BLaER1 (cell line): ENCODE measurements at regions not wholly inside any gene's neighbourhood (a gene's known extent, or its start where the extent isn't known, plus 50 kb on each side); places are given as distances from the start of the nearest gene placed in this dataset.

Experiments
- H3K27ac ChIP-seq: shearing (Covaris generic); formaldehyde crosslinking; 2 replicates; pipeline ENCODE4 v1.8.1; 2022
- H3K27me3 ChIP-seq: shearing (Covaris generic); formaldehyde crosslinking; 2 replicates; pipeline ENCODE4 v1.8.1; 2022
- H3K36me3 ChIP-seq: shearing (Covaris generic); formaldehyde crosslinking; 2 replicates; pipeline ENCODE4 v1.8.1; 2022
- H3K4me1 ChIP-seq: shearing (Covaris generic); formaldehyde crosslinking; 2 replicates; pipeline ENCODE4 v1.8.1; 2022
- H3K4me2 ChIP-seq: shearing (Covaris generic); formaldehyde crosslinking; 2 replicates; pipeline ENCODE4 v1.8.1; 2022
- H3K4me3 ChIP-seq: shearing (Covaris generic); formaldehyde crosslinking; 2 replicates; pipeline ENCODE4 v1.8.1; 2022
- H3K9ac ChIP-seq: shearing (Covaris generic); formaldehyde crosslinking; 2 replicates; pipeline ENCODE4 v1.8.1; 2022
- H3K9me3 ChIP-seq: shearing (Covaris generic); formaldehyde crosslinking; 2 replicates; pipeline ENCODE4 v1.8.1; 2022
- H4K20me1 ChIP-seq: shearing (Covaris generic); formaldehyde crosslinking; 2 replicates; pipeline ENCODE4 v1.8.1; 2022
- Cebpa-rat ChIP-seq: shearing (Covaris generic); IDR thresholded peaks from 2 replicates; pipeline ENCODE4 v1.8.1; 2022

DNA sequence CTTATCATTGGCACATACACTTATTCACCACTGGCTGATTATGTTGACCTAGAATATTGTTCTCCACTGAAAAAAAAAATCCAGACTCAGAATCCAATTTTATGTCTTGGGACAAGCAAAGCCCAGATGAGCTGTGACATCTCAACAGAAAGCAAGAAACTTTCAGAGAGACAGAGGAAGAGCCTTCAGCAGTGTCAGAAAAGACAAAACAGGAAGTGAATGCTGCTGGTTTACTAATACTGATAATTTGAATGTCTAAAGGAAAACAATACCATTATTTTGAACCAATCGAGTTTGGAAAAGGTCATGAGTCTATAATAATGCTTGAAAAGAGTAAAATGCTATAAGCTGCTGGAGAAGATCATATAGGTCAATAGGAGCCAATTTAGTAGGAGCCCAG, 179.8 kb upstream of the RIMS1 start:
- no peaks in the 10 kb centered on the region for H3K27me3 ChIP-seq
- H3K4me3 ChIP-seq: no peak overlapping the region
- TF ChIP-seq Cebpa-rat: no peak
- no peaks in the 10 kb centered on the region for H3K9me3 ChIP-seq
- no peak overlapping the region for H3K4me2 ChIP-seq
- H4K20me1 ChIP-seq: no peaks in the 10 kb centered on the region
- H3K4me1 ChIP-seq: no peaks in the 10 kb centered on the region
- no peaks in the 10 kb centered on the region for H3K36me3 ChIP-seq
- no peak overlapping the region for H3K9ac ChIP-seq
- no peak overlapping the region for H3K27ac ChIP-seq

- no peaks in the 10 kb centered on the region for H4K20me1 ChIP-seq
- no peak overlapping the region for H3K27ac ChIP-seq
- H3K36me3 ChIP-seq: no peaks in the 10 kb centered on the region
- H3K4me3 ChIP-seq: no peak overlapping the region
- TF ChIP-seq Cebpa-rat: no peak
- no peak overlapping the region for H3K4me2 ChIP-seq
- H3K9me3 ChIP-seq: no peaks in the 10 kb centered on the region
- no peaks in the 10 kb centered on the region for H3K27me3 ChIP-seq
- H3K9ac ChIP-seq: no peak overlapping the region
- no peaks in the 10 kb centered on the region for H3K4me1 ChIP-seq
Measured at GRCh38 chr6:71707059-71707458, 179.3 kb upstream of the RIMS1 start.

- H3K27me3 ChIP-seq: no peaks in the 10 kb centered on the region
- no peaks in the 10 kb centered on the region for H3K4me1 ChIP-seq
- no peak overlapping the region for H3K4me2 ChIP-seq
- no peak for TF ChIP-seq Cebpa-rat
- no peak overlapping the region for H3K9ac ChIP-seq
- H3K27ac ChIP-seq: no peak overlapping the region
- no peak overlapping the region for H3K4me3 ChIP-seq
- H3K36me3 ChIP-seq: no peaks in the 10 kb centered on the region
- no peaks in the 10 kb centered on the region for H4K20me1 ChIP-seq
- H3K9me3 ChIP-seq: no peaks in the 10 kb centered on the region
Measured at GRCh38 chr6:71720705-71721104, 165.6 kb upstream of the RIMS1 start.

- TF ChIP-seq Cebpa-rat: no peak
- Histone ChIP-seq H3K4me3 (no peak overlapping the region), H3K4me1 (no peaks in the 10 kb centered on the region), H3K27me3 (no peaks in the 10 kb centered on the region), H3K9ac (no peak overlapping the region), H3K4me2 (no peak overlapping the region), H3K9me3 (no peaks in the 10 kb centered on the region), H3K27ac (no peak overlapping the region), H3K36me3 (no peaks in the 10 kb centered on the region), H4K20me1 (no peaks in the 10 kb centered on the region)
Measured at GRCh38 chr6:71721642-71722041, 164.7 kb upstream of the RIMS1 start.

GRCh38 chr6:71722736-71723135, 163.6 kb upstream of the RIMS1 start:
- H3K36me3 ChIP-seq: no peaks in the 10 kb centered on the region

DNA sequence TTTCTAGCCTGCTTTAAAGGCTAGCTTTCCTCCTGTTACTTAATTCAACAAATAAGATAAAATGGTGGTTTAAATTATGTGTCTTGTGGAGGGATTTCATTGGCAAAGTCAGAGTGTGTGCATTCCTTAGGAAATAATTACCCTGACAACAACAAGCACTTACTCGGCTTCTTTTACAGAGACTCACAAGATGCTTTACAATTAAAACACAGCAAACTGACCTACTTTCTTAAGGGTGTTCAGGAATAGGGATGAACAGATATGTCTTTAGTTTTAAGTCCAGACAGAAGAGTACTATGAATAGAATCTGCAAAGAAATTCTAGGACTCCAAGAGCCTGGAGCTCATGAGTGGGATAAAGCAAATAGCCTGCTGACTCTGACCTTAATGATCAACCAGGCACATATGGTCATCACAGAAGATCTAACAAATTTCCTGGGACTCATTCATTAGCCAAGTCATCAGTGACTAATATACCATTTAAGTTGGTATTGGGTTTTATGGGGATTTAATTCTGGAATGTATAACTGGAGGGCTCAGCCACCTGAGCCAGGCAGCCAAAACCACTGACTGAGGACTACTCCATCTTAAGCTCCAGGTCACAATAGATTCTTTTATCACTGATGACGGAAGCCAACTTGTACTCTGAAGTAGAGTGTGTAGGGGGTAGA, 161.8 kb upstream of the RIMS1 start:
- H3K4me3 ChIP-seq: no peak overlapping the region
- no peak overlapping the region for H3K4me2 ChIP-seq
- no peak for TF ChIP-seq Cebpa-rat
- no peaks in the 10 kb centered on the region for H3K27me3 ChIP-seq
- no peak overlapping the region for H3K9ac ChIP-seq
- H3K9me3 ChIP-seq: no peaks in the 10 kb centered on the region
- H3K36me3 ChIP-seq: no peaks in the 10 kb centered on the region
- no peaks in the 10 kb centered on the region for H4K20me1 ChIP-seq
- no peak overlapping the region for H3K27ac ChIP-seq
- peaks cover 8% of the 10 kb centered on the region for H3K4me1 ChIP-seq

More at GRCh38 chr6:71722736-71723135, 163.6 kb upstream of the RIMS1 start:
- Histone ChIP-seq H3K9me3 (no peaks in the 10 kb centered on the region), H3K4me3 (no peak overlapping the region), H3K4me2 (no peak overlapping the region), H4K20me1 (no peaks in the 10 kb centered on the region), H3K27ac (no peak overlapping the region), H3K9ac (no peak overlapping the region), H3K4me1 (peaks cover 3% of the 10 kb centered on the region), H3K27me3 (no peaks in the 10 kb centered on the region)
- TF ChIP-seq Cebpa-rat: no peak

DNA sequence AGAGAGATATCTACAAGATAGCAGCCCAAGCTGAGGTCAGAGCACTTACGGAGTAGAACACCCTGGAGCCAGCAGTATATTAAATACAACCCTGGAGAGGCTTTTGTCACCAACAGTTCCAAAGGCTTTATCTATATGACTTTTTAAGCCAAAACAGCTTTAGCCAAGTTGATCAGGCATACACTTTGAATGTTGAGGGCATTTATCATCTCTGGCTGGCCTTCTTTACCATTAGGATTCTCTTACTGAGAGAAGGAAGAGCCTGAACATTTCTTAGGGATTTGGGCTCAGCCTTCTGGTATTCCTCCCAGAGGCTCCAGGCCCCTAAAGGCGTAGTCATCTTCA, 161.3 kb upstream of the RIMS1 start:
- H3K9ac ChIP-seq: no peak overlapping the region
- H3K36me3 ChIP-seq: no peaks in the 10 kb centered on the region
- TF ChIP-seq Cebpa-rat: no peak
- H3K4me2 ChIP-seq: no peak overlapping the region
- H3K27ac ChIP-seq: no peak overlapping the region
- H3K4me1 ChIP-seq: peaks cover 8% of the 10 kb centered on the region
- H3K27me3 ChIP-seq: no peaks in the 10 kb centered on the region
- H3K9me3 ChIP-seq: no peaks in the 10 kb centered on the region
- no peaks in the 10 kb centered on the region for H4K20me1 ChIP-seq
- no peak overlapping the region for H3K4me3 ChIP-seq

- Histone ChIP-seq H3K4me1 (peaks cover 8% of the 10 kb centered on the region), H3K9ac (no peak overlapping the region), H3K9me3 (no peaks in the 10 kb centered on the region), H3K27me3 (no peaks in the 10 kb centered on the region), H3K4me3 (no peak overlapping the region), H3K27ac (no peak overlapping the region), H3K4me2 (no peak overlapping the region), H3K36me3 (no peaks in the 10 kb centered on the region), H4K20me1 (no peaks in the 10 kb centered on the region)
- TF ChIP-seq Cebpa-rat: no peak
Measured at GRCh38 chr6:71726121-71726520, 160.2 kb upstream of the RIMS1 start.

- Histone ChIP-seq H3K9me3 (no peaks in the 10 kb centered on the region), H3K9ac (no peak overlapping the region), H3K4me2 (peak overlapping the region; percentile 7; the same call in 1 of the 2 replicates), H3K36me3 (no peaks in the 10 kb centered on the region), H3K27ac (no peak overlapping the region), H3K4me1 (peaks cover 8% of the 10 kb centered on the region), H3K27me3 (no peaks in the 10 kb centered on the region), H3K4me3 (no peak overlapping the region), H4K20me1 (no peaks in the 10 kb centered on the region)
- no peak for TF ChIP-seq Cebpa-rat
Measured at GRCh38 chr6:71727632-71728294, 158.6 kb upstream of the RIMS1 start.

- peaks cover 8% of the 10 kb centered on the region for H3K4me1 ChIP-seq
- no peak for TF ChIP-seq Cebpa-rat
- H3K9me3 ChIP-seq: no peaks in the 10 kb centered on the region
- no peak overlapping the region for H3K9ac ChIP-seq
- H3K4me3 ChIP-seq: no peak overlapping the region
- no peaks in the 10 kb centered on the region for H4K20me1 ChIP-seq
- H3K4me2 ChIP-seq: no peak overlapping the region
- no peaks in the 10 kb centered on the region for H3K36me3 ChIP-seq
- no peak overlapping the region for H3K27ac ChIP-seq
- no peaks in the 10 kb centered on the region for H3K27me3 ChIP-seq
Measured at GRCh38 chr6:71730284-71730683, 156.1 kb upstream of the RIMS1 start.
